ENCODE measurements at regions not wholly inside any gene's neighbourhood (a gene's known extent, or its start where the extent isn't known, plus 50 kb on each side); places are given as distances from the start of the nearest gene placed in this dataset.

GRCh38 chr2:60603533-60604190 lies 50.2 kb upstream of the BCL11A start:
- no peak for DNase-seq

- DNase-seq = no peak
These were observed 51.1 kb upstream of the BCL11A start for GRCh38 chr2:60604486-60605064.

- DNase-seq = no peak
These were observed 52.4 kb upstream of the BCL11A start for GRCh38 chr2:60605866-60606265.

DNA sequence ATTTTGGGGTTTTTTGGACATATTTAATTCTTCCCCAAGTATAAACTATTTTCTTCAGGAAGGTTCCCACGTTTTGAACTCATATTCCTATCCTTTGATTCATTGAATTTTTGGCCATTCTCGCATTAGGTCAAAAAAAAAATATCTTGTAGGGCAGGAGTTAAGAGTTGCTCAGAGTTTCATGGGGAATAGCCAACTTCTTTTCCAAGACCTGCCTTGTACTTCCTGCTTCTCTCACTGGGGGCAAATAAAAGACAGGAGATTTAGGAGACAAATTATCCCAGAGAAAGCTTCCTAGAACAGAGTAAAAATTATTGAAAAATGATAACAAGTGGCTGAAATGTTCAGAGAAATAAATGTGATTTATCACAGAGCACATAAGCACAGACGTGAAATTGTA lies 55.2 kb upstream of the BCL11A start:
- no peak for DNase-seq

GRCh38 chr2:60612033-60612432 lies 58.6 kb upstream of the BCL11A start:
- DNase-seq = no peak

DNA sequence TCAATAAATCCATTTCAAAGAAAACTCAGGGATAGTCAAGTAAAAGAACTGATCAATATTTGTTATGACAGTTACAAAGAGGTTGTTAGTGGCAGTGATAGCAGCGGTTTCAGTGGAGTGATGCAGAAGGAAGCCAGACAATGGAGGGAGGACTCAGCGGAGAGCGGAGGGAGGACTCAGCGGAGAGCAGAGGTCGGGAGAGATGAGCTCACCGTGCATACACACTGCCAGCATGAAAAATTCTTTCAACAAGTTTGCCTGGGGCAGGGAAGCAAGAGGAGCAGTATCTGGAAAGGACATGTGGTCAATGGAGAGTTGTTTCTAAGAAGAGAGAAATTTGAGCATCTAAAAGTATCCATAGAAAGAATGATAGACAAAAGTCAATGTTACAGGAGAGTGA lies 60.9 kb upstream of the BCL11A start:
- no peak for DNase-seq

DNA sequence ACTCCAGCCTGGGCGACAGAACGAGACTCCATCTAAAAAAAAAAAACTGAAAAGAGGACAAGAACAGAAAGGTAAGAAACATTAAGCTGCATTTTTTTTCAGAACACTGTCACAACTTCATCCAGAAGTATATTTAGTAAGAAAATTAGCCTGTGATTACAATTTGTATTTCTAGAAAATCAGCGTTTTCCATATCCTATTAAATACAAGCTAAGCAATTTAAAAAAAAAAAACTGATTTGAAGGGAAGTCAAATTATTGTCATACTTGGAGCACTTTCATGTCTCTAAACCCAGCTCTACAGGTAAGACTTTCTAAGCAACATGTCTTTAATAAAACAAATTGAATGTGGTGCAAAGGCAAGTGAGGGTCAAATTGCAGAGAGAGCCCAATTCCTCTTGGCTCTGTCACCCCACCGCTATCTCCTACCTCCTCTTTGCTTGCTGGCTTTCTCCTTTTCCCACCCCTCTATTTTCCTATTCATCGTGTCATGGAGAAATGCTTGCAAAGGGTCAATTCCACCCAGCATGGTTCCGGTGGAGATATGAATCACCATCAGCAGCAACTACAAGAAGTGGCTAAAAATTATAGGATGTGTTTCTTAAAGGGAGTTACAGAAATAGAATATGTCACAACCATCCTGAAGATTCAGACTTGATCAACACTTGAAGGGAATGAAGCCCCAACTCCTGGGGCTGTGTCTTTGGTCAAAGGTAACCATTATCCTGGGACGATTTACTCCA lies 68.4 kb upstream of the BCL11A start:
- no peak for DNase-seq

GRCh38 chr2:60623040-60623439 lies 69.6 kb upstream of the BCL11A start:
- DNase-seq = no peak

DNA sequence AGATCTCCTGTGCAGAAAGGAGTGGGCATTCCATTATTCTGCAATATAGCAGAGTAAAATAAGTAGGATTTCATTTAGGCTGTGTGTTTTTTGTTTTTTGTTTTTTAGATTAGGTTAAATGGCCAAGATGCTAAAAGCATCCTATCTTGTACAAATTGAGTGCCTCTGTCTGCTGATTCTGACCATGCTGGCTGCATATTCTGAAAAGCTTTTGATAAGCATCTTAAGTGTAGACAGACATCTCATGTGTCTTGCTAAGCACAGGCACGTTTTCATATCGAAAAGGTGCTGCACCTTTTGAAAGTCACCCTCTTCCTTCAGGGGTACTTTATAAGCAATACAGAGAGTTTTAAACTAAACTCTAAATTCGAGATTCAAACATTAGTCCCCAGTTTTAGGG lies 74.0 kb upstream of the BCL11A start:
- no peak for DNase-seq

DNA sequence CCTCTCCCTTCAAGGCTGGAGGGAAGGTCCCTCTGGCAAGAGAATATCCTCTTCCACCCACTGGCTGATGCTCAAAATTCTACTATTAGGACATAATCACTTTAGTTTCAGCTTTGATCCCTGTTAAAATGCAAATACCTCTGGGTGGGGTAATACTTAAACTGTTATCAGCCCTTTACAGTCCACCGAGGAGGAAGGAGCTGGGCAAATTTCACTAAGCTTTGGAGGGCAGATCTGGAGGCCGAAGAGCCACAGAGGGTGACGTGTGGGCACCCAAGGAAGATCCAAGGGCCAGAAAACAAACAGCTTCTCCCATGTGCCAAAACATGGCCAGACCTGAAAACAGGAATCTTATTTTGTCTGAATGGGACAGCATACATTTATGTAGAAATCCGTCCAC lies 74.6 kb upstream of the BCL11A start:
- DNase-seq = no peak

GRCh38 chr2:60628615-60629304 lies 75.3 kb upstream of the BCL11A start:
- DNase-seq = no peak

GRCh38 chr2:60629305-60629662 lies 75.8 kb upstream of the BCL11A start:
- no peak for DNase-seq

DNA sequence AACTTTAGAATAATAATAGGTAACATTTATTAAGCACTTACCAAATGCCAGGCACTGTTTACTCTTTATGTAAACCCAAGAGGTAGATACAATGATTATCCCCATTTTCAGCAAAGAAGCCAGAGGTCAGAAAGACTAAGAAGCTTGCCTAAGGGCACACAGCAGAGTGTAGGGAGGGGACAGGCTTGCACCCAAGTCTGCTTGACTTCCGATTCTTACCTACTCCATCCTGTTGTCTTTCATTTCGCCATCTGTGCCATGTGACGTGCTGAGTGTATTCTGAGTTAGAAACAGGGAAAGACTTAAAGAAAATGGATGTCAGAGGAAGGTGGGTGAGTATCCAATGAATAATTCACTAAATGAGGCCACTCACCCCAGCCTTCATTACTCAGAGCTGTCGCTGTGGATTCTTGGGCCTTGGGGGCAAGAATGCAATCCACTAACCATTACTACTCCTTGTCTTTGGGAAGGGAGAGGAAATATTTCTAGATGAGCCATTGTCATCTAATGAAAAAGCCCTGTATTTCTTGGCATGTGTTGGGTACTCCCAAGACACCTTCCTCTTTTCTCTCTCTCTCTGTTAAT lies 76.4 kb upstream of the BCL11A start:
- DNase-seq = no peak

DNA sequence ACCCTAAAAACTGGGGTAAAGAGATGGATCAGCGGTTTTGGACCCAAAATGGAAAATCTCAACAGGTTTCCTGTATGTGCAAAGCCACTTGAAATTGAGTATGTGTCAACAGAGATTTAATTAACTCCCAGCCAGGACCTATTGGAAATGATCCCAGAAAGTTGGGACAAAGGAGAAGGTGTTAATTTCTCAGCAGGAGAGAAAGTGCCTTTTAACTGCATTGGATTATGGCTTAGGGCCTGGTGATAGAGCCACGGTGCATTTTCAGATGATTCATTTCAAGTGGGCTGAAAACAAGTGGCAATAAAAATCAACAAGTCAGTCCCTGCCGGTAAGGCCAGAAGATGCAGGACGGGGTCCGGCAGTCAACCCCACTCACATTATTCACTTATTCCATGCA lies 80.2 kb upstream of the BCL11A start:
- no peak for DNase-seq

- no peak for DNase-seq
These were observed 81.0 kb upstream of the BCL11A start for GRCh38 chr2:60634438-60634837.

DNA sequence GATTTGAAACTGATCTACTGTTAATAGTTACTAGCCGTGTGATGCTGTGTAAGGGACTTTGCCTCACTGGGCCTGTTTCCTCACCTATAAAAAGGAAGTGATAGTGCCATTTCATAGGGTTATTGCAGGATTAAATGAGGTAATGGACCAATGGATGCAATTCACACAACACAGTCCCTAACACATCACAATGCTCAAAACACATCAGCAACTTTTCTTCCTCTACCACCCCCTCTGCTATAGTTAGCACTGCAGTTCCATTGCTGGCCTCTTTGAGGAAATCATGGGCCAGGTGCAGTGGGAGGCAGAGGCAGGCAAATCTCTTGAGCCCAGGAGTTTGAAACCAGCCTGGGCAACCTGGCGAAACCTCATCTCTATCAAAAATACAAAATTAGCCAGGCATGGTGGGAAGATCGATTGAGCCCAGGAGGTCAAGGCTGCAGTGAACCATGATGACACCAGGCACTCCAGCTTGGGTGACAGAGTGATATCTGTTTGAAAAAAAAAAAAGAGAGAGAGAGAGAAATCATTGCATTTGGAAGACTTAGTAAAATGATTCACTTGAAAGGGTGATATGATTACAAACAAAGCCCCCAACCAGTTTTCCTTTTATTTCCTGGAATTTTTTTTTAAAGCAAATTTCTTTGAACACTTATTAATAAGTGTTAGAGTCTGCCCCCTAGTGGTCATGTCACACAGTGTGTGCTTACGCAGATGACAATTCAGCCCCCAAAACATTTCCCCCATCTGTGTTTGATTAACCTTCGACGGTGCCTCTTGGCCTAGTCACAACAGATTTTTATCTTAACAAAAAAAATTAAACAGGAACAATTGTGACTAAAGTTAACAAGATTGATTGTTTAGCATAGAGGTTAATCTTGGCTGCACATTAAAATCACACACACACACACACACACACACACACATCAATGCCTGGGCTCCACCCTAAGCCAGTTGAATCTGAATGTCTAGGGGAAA lies 88.6 kb upstream of the BCL11A start:
- peak; percentile 36 for DNase-seq

DNA sequence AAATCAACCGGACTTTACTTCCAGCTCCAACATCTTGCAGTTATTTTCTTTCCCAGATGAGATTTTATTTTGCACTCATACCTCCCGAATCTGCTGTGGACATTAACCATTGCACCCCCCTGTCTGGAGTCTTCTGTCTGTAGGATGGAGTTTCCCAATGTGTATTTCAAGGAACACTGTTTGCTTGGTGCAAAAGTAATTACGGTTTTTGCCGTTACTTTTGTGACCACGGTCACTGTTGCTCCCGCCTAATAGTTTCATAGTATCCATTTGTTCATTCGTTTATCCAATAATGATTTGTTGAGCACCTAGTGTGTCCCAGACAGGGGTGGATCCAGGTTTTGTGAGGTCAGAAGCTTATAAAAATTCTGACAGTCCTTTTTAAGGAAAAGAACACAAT lies 90.3 kb upstream of the BCL11A start:
- no peak for DNase-seq

GRCh38 chr2:60644951-60645350 lies 91.5 kb upstream of the BCL11A start:
- DNase-seq = no peak

GRCh38 chr2:60648191-60648590 lies 94.7 kb upstream of the BCL11A start:
- no peak for DNase-seq

- DNase-seq = no peak
These were observed 96.3 kb upstream of the BCL11A start for GRCh38 chr2:60649721-60650120.

- DNase-seq = no peak
These were observed 99.4 kb upstream of the BCL11A start for GRCh38 chr2:60652832-60653340.

- DNase-seq = no peak
These were observed 98.4 kb upstream of the PAPOLG start for GRCh38 chr2:60657673-60658072.
